ENCODE measurements at regions not wholly inside any gene's neighbourhood (a gene's known extent, or its start where the extent isn't known, plus 50 kb on each side); places are given as distances from the start of the nearest gene placed in this dataset.
"Not testable (repeated sequence)": the region's sequence is repeated elsewhere in the genome, so short reads cannot be mapped to it uniquely, and the experiment has no call there.

DNA sequence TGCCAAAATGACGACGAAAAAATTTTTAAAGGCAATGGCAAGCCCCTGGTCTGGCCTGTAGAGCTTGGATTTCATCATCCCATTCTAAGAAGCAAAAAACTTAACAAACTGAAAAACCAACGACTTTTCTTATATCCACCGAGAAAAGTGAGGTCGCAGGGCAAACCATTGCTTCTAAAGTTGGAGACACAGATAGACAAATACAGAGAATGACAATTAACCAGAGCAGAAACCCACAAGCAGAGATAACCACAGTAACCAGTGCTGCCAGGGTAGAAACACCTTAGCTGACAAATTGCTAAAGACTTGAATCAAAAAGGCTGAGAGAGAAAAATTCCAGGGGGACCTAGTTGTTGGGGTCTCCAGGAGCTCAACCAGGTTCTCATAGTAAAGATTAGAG lies 386.5 kb upstream of the SGO1 start:
- DNase-seq (ENCODE audit: low read depth in 4 of 4, low spot score in 1 of 4): no peak

DNA sequence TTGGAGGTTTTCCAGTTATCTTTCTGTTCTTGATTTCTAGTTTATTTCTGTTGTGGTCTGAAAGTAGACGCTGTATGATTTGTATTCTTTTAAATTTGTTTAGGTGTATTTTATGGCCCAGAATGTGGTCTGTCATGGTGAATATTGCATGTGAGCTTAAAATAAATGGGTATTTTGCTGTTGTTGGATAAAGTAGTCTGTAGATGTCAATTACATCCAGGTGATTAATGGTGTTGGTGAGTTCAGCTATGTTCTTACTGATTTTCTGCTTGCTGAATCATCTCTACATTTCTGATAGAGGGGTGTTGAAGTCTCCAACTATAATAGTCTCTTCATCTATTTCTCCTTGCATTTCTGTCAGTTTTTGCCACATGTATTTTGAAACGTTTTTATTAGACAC lies 383.3 kb upstream of the SGO1 start:
- DNase-seq (ENCODE audit: low read depth in 4 of 4, low spot score in 1 of 4): no peak

DNA sequence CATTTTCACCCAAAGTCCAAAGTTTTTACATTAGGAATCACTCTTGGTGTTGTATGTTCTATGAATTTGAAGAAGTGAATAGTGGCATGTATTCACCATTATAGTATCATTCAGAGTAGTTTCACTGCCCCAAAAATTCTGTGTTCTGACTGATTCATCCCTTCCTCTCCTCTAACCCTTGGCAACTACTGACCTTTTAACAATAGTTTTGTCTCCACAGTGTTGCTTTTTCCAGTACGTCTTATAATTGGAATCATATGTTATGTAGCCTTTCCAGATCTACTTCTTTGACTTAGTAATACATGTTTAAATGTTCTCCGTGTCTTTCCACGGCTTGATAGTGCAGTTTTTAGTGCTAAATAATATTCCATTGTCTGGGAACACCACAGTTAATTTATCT lies 379.0 kb upstream of the SGO1 start:
- no peak for DNase-seq (ENCODE audit: low read depth in 4 of 4, low spot score in 1 of 4)

DNA sequence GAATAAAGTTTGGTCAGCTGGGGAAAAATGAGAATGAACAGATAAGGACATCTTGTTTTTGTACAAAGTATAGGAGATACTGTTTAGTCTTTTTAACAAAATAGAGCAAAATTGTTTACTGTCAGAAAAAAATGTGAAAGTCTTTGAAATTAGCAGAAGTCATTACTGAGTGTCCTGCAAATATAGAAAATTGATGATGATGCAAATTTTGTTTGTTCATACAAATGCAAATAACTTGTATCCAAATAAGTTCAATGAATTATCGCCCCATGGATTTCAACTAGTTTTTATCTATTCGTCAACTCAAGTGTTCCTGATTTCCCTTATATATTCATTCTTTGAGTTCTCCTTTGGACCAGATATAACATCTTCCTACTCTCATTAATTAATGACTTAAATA lies 378.0 kb upstream of the SGO1 start:
- DNase-seq (ENCODE audit: low read depth in 4 of 4, low spot score in 1 of 4): no peak

DNA sequence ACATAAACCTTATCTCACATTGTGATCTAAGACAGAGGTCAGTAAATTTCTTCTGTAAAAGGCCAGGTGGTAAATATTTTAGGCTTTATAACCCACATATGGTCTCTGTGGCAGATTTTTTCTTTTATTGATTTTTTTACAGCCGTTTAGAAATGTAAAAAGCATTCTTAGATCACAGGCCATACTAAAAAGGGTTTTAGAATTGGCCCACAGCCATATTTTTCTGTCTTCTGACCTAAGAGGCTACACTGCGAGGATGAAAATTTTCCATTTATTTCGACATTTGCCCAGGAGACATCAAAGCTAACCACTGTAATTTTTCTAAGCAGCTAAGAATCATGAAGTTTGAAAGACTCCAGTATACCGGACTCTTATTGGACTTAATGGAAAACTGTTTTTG lies 377.2 kb upstream of the SGO1 start:
- no peak for DNase-seq (ENCODE audit: low read depth in 4 of 4, low spot score in 1 of 4)

DNA sequence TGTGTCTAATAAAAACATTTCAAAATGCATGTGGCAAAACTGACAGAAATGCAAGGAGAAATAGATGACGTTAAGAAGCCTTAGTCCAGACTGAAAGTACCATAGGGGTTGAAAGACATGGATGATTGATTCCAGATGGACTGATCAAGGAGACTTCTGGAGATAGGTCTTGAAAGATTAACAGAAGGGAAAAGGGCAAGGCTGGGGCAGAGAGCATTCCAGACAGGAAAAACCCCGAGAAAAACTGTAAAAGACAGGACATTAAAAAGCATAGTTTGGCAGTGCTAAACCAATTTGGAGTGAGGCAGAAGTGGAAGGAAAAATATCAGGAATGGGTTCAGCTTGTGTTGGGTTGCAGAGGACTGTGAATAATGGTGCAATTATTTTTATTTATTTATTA lies 375.2 kb upstream of the SGO1 start:
- no peak for DNase-seq (ENCODE audit: low read depth in 4 of 4, low spot score in 1 of 4)

DNA sequence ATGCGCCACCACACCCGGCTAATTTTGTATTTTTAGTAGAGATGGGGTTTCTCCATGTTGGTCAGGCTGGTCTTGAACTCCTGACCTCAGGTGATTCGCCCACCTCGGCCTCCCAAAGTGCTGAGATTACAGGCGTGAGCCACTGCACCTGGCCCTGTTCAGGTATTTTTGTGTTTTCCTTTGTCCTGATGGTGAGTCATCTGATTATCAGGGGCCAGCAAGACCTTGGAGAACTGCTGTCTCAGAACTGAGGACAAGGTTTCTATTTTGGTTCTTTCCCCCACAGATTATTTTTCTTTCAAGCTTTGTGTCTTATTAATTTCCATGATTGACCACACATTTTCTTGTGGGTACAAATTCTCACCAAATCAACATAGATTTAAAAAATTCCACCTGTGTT lies 374.4 kb upstream of the SGO1 start:
- not testable (repeated sequence) for DNase-seq (ENCODE audit: low read depth in 4 of 4, low spot score in 1 of 4)

DNA sequence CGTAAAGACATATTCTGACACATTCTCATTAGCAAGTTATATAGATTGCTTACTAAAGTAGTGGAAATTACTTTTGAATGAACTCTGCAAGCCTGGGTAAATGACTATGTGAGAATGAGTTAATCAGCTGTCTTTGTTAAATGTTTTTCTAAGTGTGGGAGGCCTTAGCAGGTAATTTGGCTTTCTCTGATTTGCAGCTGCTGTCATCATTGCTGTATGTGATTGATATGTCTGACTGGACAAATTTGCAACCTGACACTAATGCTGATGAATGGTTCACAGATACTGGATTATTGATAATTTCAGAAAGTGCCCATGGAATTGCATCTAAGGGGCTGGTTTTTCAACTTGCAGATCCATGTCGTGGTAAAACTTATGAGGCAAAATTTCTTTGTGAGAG lies 372.2 kb upstream of the SGO1 start:
- DNase-seq (ENCODE audit: low read depth in 4 of 4, low spot score in 1 of 4): no peak

DNA sequence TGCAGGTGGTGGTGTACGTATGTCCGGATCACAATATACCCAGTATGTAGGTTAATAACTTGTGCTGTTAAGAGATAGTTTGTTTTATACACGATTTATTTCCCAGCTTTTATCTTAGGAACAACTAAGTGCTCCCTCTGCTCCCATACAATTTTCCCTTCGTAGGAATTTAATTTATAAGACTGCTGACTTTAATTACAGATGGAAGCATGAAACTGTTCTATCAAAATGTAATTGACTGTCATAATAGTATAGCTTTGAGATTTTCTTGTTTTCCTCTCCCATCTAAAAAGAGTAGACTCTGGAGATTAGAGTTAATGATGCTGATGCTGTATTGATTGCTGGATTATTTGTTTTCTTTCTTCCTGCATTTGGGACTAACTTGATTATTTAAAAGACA lies 370.7 kb upstream of the SGO1 start:
- no peak for DNase-seq (ENCODE audit: low read depth in 4 of 4, low spot score in 1 of 4)

DNA sequence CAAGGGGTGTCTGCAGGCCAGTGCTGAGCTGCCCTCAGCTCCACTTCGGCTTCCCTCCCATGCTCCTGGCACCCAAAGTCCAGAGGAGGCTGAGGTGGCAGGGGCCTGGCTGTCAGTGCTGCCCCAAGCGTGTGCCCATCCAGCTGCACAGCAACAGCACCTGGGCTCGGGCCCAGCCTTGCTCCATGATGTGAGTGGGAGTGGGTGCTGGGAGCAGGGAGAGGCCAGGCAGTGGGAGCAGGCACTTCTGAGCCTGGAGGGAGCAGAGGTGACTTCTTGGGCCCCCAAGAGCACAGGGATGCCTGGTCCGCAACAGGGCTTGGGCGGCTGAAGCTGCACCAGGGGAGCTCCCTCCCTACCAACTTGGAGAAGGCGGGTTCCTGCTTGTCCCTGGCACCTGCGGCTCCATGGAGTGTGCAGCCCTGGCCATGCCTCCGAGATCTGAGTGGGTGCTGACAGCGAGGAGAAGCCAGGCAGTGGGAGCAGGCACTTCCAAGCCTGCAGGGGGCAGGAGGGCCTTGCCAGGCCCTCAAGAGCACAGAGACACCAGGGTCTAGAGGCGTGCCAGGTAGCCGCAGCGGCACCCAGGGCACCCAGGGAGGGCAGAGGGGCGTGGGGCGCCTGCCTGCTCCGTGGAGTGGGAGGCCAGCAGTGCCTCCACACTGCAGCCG lies 366.7 kb upstream of the SGO1 start:
- no peak for DNase-seq (ENCODE audit: low read depth in 4 of 4, low spot score in 1 of 4)

DNA sequence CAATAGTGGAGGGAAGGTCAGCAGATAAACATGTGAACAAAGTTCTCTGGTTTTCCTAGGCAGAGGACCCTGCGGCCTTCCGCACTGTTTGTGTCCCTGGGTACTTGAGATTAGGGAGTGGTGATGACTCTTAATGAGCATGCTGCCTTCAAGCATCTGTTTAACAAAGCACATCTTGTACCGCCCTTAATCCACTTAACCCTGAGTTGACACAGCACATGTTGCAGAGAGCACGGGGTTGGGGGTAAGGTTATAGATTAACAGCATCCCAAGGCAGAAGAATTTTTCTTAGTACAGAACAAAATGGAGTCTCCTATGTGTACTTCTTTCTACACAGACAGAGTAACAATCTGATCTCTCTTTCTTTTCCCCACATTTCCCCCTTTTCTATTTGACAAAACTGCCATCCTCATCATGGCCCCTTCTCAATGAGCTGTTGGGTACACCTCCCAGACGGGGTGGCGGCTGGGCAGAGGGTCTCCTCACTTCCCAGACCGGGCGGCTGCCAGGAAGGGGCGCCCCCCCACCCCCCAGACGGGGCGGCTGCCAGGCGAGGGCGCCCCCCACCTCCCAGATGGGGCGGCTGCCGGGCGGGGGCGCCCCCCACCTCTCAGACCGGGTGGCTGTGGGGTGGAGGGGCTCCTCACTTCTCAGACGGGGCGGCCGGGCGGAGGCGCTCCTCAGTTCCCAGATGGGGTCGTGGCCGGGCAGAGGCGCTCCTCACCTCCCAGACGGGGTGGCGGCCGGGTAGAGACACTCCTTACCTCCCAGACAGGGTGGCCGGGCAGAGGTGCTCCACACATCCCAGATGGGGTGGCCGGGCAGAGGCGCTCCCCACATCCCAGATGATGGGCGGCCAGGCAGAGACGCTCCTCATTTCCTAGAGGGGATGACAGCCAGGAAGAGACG lies 361.6 kb upstream of the SGO1 start:
- DNase-seq (ENCODE audit: low read depth in 4 of 4, low spot score in 1 of 4): not testable (repeated sequence)

DNA sequence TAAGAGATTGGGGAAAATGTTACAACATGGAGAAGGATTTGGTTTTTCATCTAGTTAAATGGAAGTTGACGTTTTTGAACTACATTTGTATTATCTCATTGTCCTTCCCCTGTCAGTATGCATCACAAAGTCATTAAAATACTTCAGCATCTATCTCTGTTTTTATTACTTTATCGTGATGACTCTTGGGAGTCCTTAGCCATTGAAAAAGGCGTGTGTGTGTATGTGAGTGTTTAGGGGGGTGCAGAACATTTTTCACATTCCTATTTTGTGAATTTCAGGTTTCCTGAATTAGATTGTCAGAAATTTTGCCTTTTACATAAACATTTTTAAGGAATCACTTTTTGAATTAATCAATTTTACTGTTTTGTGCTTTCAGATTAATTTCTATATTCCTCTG lies 360.6 kb upstream of the SGO1 start:
- no peak for DNase-seq (ENCODE audit: low read depth in 4 of 4, low spot score in 1 of 4)

DNA sequence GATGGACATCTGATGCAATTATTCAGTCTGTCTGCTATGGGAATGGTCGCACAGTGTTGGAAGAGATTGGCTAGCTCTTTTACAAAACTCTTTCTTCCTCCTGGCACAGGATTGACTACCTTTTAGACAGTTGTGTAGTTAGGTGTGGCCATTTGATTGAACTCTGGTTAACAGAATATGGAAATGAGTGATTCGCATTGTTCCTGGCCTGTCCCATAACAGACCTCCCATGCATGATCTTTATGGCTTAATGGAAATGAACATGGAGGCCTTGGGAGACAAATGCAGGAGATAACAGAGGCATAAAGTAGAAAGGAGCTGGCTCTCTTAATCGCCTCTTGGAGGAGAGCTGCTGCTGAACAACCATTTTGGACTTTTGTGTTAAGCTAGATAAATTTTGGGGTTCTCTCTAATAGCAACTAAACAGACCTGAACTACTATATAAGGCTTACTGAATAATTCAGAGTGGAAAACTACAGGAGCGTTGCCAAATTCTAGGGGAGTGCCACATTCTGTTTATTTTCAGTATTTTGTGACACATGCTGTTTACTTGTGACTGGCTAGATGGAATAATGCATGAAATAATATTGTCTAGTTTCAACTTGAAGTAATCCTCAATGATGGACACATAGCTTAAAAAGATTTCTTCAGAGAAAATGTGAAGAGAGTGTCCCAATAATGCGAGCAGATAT lies 357.7 kb upstream of the SGO1 start:
- DNase-seq (ENCODE audit: low read depth in 4 of 4, low spot score in 1 of 4): no peak

DNA sequence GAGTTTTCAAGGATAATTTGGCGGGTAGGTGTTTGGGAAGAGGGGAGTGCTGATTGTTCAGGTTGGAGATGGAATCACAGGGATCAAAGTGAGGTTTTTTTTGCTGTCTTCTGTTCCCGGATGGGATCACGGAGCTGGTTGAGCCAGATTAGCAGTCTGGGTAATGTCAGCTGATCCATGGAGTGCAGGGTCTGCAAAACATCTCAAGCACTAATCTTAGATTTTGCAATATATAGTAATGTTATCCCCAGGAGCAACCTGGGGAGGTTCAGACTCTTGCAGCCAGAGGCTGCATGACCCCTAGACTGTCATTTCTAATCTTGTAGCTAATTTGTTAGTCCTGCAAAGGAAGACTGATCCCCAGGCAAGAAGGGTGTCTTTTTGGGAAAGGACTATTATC lies 354.1 kb upstream of the SGO1 start:
- no peak for DNase-seq (ENCODE audit: low read depth in 4 of 4, low spot score in 1 of 4)

DNA sequence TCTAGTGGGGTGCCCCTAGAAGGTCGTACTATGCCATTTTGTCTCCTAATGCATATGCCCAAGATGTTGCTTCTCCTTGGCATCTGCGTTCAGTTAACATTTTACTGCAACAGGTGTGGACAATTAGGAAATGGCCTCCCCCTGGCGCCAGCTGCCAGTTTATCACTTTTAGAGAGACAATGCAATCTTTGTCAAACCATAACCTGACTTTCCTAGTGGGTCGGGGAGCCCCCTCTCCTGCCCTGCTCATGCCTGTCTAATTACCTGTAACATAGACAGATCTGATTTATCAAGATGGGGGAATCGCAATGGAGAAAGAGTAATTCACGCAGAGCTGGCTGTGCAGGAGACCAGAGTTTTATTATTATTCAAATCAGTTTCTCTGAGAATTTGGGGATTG lies 353.7 kb upstream of the SGO1 start:
- no peak for DNase-seq (ENCODE audit: low read depth in 4 of 4, low spot score in 1 of 4)

DNA sequence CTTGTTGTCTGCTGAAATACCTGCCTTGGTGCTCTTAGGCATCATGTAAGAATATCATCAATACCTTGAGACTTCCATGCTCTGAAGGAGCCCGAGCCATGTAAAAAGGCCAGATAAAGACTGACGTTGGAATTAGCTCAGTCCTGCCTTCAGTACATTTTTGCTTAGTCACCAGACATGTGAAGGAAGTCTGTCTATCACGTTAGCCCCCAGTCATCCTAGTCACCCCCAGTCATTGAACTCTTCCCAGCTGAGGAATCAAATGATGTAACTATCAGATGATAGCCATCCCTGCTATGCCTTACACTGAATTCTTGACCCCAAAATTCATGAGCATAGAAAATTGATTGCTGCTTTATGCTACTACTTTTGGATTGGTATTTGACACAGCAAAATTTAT lies 351.2 kb upstream of the SGO1 start:
- no peak for DNase-seq (ENCODE audit: low read depth in 4 of 4, low spot score in 1 of 4)

DNA sequence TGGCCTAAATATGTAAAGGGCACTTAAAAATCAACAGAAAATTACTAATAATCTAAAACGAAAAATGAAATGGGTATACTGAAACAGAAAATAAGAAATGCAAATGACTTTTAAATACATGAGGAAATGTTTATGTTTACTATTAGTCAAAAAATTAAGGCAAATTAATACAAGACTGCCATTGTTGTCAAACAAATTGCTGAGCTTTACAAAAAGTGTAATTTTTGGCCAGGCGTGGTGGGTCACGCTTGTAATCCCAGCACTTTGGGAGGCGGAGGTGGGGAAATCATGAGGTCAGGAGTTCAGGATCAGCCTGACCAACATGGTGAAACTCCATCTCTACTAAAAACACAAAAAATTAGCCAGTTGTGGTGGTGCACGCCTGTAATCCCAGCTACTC lies 343.9 kb upstream of the SGO1 start:
- no peak for DNase-seq (ENCODE audit: low read depth in 4 of 4, low spot score in 1 of 4)

DNA sequence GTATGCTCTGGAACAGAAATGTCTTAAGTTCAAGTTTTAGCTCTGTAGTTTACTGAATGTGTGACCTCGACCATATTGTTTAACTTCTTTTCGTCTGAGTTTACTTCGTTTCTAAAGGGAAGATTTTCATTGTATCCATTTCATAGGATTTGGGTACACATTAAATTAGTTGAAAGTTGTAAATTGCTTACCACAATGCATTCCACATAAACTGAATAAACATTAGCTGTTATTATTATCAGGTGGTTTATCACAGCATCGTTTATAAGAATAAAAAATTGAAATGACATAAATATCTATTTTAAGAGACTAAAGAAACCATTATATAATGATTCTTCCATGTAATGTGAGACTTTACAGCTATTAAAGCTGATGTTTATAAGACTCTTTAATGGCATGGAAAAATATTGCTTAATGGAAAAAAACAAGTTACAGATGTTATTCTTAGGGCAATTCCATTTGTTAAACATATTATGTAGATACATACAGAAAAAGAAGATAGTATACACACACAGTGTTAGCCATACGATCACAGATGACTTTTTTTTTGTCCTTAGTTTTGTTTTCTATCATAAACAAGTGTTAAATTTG lies 342.3 kb upstream of the SGO1 start:
- DNase-seq (ENCODE audit: low read depth in 4 of 4, low spot score in 1 of 4): no peak

DNA sequence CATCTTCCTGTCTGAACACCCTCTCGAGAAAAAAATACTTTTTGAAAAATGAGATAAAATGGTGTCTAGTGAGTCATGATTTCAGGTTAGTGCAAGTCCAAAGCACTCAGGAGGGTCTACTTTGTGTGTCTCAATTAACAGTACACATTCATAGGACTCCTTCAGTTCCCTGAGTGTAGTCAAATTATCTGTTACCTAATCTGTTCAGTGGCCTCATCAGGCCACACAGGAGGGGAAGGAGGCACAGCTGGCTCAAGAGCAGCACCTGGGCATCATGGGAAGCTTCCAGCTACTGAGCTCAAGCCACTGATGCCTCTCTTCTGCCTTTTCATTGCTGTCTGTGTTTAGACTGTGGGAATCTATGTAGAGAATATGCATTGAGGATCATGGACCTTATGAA lies 341.4 kb upstream of the SGO1 start:
- no peak for DNase-seq (ENCODE audit: low read depth in 4 of 4, low spot score in 1 of 4)

DNA sequence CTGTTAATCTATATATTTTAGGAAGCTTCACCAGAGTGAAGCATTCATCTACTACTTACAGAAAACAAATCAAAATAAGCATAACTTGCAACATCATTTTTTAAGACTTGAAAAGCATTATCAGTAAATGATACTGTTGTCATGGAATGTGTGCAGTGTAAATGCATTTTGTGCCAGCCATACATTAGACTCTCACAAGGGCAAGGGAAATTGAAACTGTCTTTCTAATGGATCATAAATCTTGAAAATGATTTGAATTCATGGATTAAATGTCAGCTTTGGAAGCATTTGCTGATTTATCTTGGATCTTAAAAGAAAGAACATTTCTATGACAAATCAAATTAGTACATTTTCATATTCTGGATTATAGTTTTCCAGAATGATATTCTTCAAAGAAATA lies 338.3 kb upstream of the SGO1 start:
- no peak for DNase-seq (ENCODE audit: low read depth in 4 of 4, low spot score in 1 of 4)

DNA sequence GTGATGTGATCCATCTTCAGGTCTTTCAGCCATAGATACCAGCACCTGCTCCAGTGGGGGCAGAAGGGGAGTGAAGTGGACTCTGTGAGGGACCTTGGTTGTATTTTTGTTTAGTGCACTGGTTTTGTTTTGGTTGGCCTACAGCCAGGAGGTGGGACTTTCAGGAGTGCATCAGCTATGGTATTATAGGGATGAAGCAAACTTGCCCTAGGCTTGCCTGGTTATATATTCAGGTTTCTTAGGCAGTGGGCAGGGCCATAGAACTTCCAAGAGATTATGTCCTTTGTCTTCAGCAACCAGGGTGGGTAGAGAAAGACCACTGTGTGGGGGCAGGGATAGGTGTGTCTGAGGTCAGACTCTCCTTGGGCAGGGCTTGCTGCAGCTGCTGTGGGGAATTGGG lies 337.3 kb upstream of the SGO1 start:
- DNase-seq (ENCODE audit: low read depth in 4 of 4, low spot score in 1 of 4): no peak

DNA sequence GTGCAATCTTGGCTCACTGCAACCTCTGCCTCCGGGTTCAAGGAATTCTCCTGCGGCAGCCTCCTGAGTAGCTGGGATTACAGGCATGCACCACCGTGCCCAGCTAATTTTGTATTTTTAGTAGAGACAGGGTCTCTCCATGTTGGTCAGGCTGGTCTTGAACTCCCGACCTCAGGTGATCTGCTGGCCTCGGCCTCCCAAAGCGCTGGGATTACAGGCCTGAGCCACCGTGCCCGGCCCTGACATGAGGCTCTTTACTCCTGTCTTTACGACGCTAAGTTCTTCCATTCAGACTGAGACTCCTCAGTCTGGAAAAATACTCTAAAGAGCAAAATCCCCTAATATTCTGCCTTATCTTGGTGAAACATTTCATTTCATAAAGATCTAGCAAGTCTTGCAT lies 331.3 kb upstream of the SGO1 start:
- not testable (repeated sequence) for DNase-seq (ENCODE audit: low read depth in 4 of 4, low spot score in 1 of 4)

Measured in stimulated activated CD4-positive, alpha-beta T cell treated with anti-CD3 and anti-CD28 coated beads, Interleukin-1b, Interleukin-23, amount 100 ng/mL, for 24 hours (primary cell).